ENCODE measurements at regions not wholly inside any gene's neighbourhood (a gene's known extent, or its start where the extent isn't known, plus 50 kb on each side); places are given as distances from the start of the nearest gene placed in this dataset.

DNA sequence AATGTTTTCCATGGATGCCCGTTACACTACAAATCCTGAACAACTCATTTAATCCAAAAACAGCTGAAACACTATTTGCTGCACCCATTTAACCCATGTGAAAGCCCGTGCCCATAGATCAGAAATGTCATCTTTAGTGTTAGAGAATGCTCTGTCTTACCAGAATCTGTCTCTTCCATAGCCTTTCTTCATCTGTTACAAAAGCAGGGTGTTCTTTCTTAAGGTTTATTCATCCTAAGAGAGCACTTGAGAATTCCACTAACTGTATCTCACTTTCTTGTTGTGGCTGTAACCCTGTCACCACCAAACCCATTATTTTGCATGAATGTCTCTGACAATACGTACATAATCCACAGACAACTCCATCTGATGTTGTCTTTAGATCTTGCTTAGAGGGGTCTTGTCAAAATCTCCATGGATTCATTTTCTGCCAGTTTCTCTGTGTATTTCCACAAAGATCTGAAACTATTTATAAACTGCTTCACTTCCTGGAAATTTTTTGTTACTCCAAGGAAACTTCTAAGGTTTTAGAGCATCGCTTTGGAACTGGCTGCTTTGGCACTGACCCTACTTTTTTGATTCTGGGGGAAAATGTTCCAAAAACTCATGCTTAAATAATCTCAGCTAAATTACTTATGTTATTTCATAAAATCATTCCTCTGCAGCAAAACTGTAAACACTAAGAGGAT is 167.8 kb upstream of the CCDC54 start:
- H3K36me3 ChIP-seq, result no peaks in the 10 kb centered on the region
- TF ChIP-seq CTCF (IDR thresholded peaks at IDR 0.05), result no peak
- H3K4me1 ChIP-seq (ENCODE audit: control insufficient read depth in 1 of 2, insufficient read depth in 1 of 2, low read depth in 1 of 2, low read length in 1 of 2), result no peaks in the 10 kb centered on the region
- H3K9me3 ChIP-seq, result no peaks in the 10 kb centered on the region
- H3K27ac ChIP-seq, result no peak overlapping the region
- H3K27me3 ChIP-seq, result no peaks in the 10 kb centered on the region
- H3K4me3 ChIP-seq (ENCODE audit: low read depth in 1 of 2, low read length in 1 of 2), result no peak overlapping the region

DNA sequence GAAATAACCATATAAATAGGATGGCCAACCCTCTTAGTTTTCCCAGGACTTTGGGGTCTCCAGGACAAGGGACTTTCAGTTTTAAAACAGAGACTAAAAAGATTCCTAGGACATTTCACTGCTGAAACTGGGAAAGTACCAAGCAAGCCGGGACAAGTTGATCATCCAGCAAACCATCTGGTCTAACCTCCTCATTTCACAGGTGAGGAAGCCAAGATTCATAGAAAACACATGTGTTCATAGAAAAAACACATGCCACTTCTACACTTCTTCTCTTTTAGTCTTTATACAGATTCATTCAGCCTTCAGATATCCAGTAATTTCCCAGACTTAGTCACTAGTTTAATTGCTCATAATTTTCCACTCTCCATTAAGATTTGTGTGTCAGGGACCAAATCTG is 165.6 kb upstream of the CCDC54 start:
- H3K36me3 ChIP-seq, result no peaks in the 10 kb centered on the region
- TF ChIP-seq CTCF (IDR thresholded peaks at IDR 0.05), result no peak
- H3K27ac ChIP-seq, result no peak overlapping the region
- no peaks in the 10 kb centered on the region for H3K4me1 ChIP-seq (ENCODE audit: control insufficient read depth in 1 of 2, insufficient read depth in 1 of 2, low read depth in 1 of 2, low read length in 1 of 2)
- no peak overlapping the region for H3K4me3 ChIP-seq (ENCODE audit: low read depth in 1 of 2, low read length in 1 of 2)
- no peaks in the 10 kb centered on the region for H3K9me3 ChIP-seq
- no peaks in the 10 kb centered on the region for H3K27me3 ChIP-seq

- Histone ChIP-seq H3K27ac (no peak overlapping the region), H3K4me1 (ENCODE audit: control insufficient read depth in 1 of 2, insufficient read depth in 1 of 2, low read depth in 1 of 2, low read length in 1 of 2) (no peaks in the 10 kb centered on the region), H3K9me3 (no peaks in the 10 kb centered on the region), H3K4me3 (ENCODE audit: low read depth in 1 of 2, low read length in 1 of 2) (no peak overlapping the region), H3K36me3 (no peaks in the 10 kb centered on the region), H3K27me3 (no peaks in the 10 kb centered on the region)
- no peak for TF ChIP-seq CTCF (IDR thresholded peaks at IDR 0.05)
Observed at GRCh38 chr3:107212618-107213017, 164.6 kb upstream of the CCDC54 start.

DNA sequence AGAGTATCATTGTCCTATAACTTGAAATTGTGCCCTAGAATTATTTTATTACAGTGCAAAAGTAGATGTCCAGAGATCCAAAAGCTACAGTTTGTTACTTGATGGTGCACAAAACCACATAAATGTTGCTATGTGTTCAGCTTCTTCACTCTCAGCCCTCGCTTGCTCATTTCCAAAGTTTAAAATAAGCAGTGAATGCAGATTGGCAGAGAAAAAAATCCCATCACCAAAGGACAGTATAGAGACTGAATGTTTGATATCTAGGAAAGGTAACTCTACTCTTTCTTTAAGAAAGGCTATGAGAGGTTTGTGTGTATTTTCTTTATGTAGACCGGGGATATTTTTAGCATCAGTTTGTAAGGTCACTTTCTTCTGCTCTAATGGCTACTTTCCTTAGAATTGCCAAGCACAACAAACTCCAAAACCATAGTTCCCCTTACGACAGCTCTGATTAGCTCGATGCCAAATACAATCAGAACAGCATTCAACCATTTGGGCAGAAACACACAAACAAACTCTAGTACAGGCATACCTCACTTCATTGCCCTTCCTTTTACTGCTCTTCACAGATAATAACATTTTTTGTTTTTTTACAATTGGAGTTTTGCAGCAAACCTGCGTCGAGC is 164.1 kb upstream of the CCDC54 start:
- no peaks in the 10 kb centered on the region for H3K9me3 ChIP-seq
- no peak overlapping the region for H3K4me3 ChIP-seq (ENCODE audit: low read depth in 1 of 2, low read length in 1 of 2)
- no peaks in the 10 kb centered on the region for H3K27me3 ChIP-seq
- no peaks in the 10 kb centered on the region for H3K36me3 ChIP-seq
- H3K4me1 ChIP-seq (ENCODE audit: control insufficient read depth in 1 of 2, insufficient read depth in 1 of 2, low read depth in 1 of 2, low read length in 1 of 2), result no peaks in the 10 kb centered on the region
- TF ChIP-seq CTCF (IDR thresholded peaks at IDR 0.05), result no peak
- H3K27ac ChIP-seq, result no peak overlapping the region

DNA sequence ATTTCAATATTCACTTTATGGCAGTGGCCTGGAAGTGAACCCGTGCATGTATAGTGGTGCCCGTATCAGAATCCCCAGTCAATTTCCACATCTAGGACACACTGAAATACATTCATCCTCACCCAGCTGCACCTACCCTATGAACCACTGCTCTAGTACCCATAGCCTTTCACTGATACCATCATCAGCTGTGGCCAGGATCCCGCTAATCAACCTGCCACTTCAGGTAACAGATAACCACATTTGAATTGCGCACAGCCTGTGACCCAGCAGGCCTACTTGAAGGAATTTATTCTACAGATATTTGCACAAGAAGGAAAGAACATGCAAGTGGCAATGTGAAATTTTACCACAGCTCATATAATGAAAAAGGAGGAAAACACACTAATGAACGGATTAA is 161.0 kb upstream of the CCDC54 start:
- Histone ChIP-seq H3K36me3 (no peaks in the 10 kb centered on the region), H3K27ac (no peak overlapping the region), H3K27me3 (no peaks in the 10 kb centered on the region), H3K9me3 (no peaks in the 10 kb centered on the region), H3K4me1 (ENCODE audit: control insufficient read depth in 1 of 2, insufficient read depth in 1 of 2, low read depth in 1 of 2, low read length in 1 of 2) (no peaks in the 10 kb centered on the region), H3K4me3 (ENCODE audit: low read depth in 1 of 2, low read length in 1 of 2) (no peak overlapping the region)
- TF ChIP-seq CTCF (IDR thresholded peaks at IDR 0.05), result no peak

Data from neutrophil (primary cell).